Fibroblast of villous mesenchyme (primary cell): ENCODE measurements at regions not wholly inside any gene's neighbourhood (a gene's known extent, or its start where the extent isn't known, plus 50 kb on each side); places are given as distances from the start of the nearest gene placed in this dataset.

ENCODE experiments used
- DNase-seq: peaks from one replicate; pipeline ENCODE4 v3.0.0-alpha.2; 2010; ENCODE audit warnings: low read depth
- H3K4me3 ChIP-seq: 2 replicates; pipeline ENCODE4 v1.5.1; 2011; ENCODE audit warnings: low read depth, mild to moderate bottlenecking, low read length
- CTCF ChIP-seq: IDR thresholded peaks from 2 replicates; pipeline ENCODE4 v1.5.1; 2012; ENCODE audit warnings: low read depth, mild to moderate bottlenecking, low read length; ENCODE audit not compliant: insufficient read depth

GRCh38 chr21:19557488-19557887 is 1153.9 kb upstream of the TMPRSS15 start:
- no peak for TF ChIP-seq CTCF
- no peak for DNase-seq
- H3K4me3 ChIP-seq = no peak overlapping the region

GRCh38 chr21:19565587-19565986 is 1162.0 kb upstream of the TMPRSS15 start:
- TF ChIP-seq CTCF = no peak
- DNase-seq = no peak
- no peak overlapping the region for H3K4me3 ChIP-seq

- no peak for DNase-seq
- TF ChIP-seq CTCF = no peak
- no peak overlapping the region for H3K4me3 ChIP-seq
These were observed 1163.4 kb upstream of the TMPRSS15 start for GRCh38 chr21:19566975-19567374.

GRCh38 chr21:19577381-19577780 is 1173.8 kb upstream of the TMPRSS15 start:
- TF ChIP-seq CTCF = no peak
- DNase-seq = no peak
- H3K4me3 ChIP-seq = no peak overlapping the region

GRCh38 chr21:19590044-19590443 is 1186.5 kb upstream of the TMPRSS15 start:
- TF ChIP-seq CTCF = no peak
- no peak overlapping the region for H3K4me3 ChIP-seq
- DNase-seq = no peak

GRCh38 chr21:19603011-19603593 is 1199.5 kb upstream of the TMPRSS15 start:
- DNase-seq = no peak
- TF ChIP-seq CTCF = no peak
- no peak overlapping the region for H3K4me3 ChIP-seq

- TF ChIP-seq CTCF = no peak
- H3K4me3 ChIP-seq = no peak overlapping the region
- no peak for DNase-seq
These were observed 1204.6 kb upstream of the TMPRSS15 start for GRCh38 chr21:19608101-19608621.
